GM19452 (cell line): ENCODE measurements at regions not wholly inside any gene's neighbourhood (a gene's known extent, or its start where the extent isn't known, plus 50 kb on each side); places are given as distances from the start of the nearest gene placed in this dataset.
"Not testable (repeated sequence)": the region's sequence is repeated elsewhere in the genome, so short reads cannot be mapped to it uniquely, and the experiment has no call there.

ENCODE experiments used
- ATAC-seq: cut with Tn5 transposase; IDR thresholded peaks from one replicate; pipeline ENCODE4 v1.9.1; 2021; ENCODE audit not compliant: unreplicated experiment

- ATAC-seq = no peak
Observed at GRCh38 chr17:73835605-73836004, 191.4 kb upstream of the SDK2 start.

- ATAC-seq = no peak
Observed at GRCh38 chr17:73838815-73839214, 194.6 kb upstream of the SDK2 start.

GRCh38 chr17:73840829-73841228 is 196.6 kb upstream of the SDK2 start:
- no peak for ATAC-seq

- ATAC-seq = no peak
Observed at GRCh38 chr17:73841431-73842060, 197.3 kb upstream of the SDK2 start.

GRCh38 chr17:73847952-73848351 is 203.7 kb upstream of the SDK2 start:
- ATAC-seq = no peak

- ATAC-seq = no peak
Observed at GRCh38 chr17:73850426-73850825, 206.2 kb upstream of the SDK2 start.

- ATAC-seq = no peak
Observed at GRCh38 chr17:73851091-73851490, 206.8 kb upstream of the SDK2 start.

- no peak for ATAC-seq
Observed at GRCh38 chr17:73851921-73852320, 207.7 kb upstream of the SDK2 start.

- ATAC-seq = no peak
Observed at GRCh38 chr17:73855720-73856333, 211.6 kb upstream of the SDK2 start.

GRCh38 chr17:73856556-73856955 is 212.3 kb upstream of the SDK2 start:
- no peak for ATAC-seq

GRCh38 chr17:73859439-73860008 is 215.3 kb upstream of the SDK2 start:
- not testable (repeated sequence) for ATAC-seq

GRCh38 chr17:73861543-73861942 is 217.3 kb upstream of the SDK2 start:
- no peak for ATAC-seq

GRCh38 chr17:73863761-73864535 is 219.7 kb upstream of the SDK2 start:
- no peak for ATAC-seq

GRCh38 chr17:73865831-73866230 is 221.6 kb upstream of the SDK2 start:
- no peak for ATAC-seq

- ATAC-seq = no peak
Observed at GRCh38 chr17:73867056-73867455, 222.8 kb upstream of the SDK2 start.

GRCh38 chr17:73870068-73870467 is 225.8 kb upstream of the SDK2 start:
- no peak for ATAC-seq

GRCh38 chr17:73870473-73870872 is 226.2 kb upstream of the SDK2 start:
- ATAC-seq = no peak

GRCh38 chr17:73872816-73873215 is 228.6 kb upstream of the SDK2 start:
- ATAC-seq = no peak

GRCh38 chr17:73874008-73874720 is 229.9 kb upstream of the SDK2 start:
- ATAC-seq = peak; percentile 56

- ATAC-seq = no peak
Observed at GRCh38 chr17:73875346-73875745, 231.1 kb upstream of the SDK2 start.

- ATAC-seq = no peak
Observed at GRCh38 chr17:73877962-73878361, 233.7 kb upstream of the SDK2 start.
